GM12891 (cell line): ENCODE measurements at regions not wholly inside any gene's neighbourhood (a gene's known extent, or its start where the extent isn't known, plus 50 kb on each side); places are given as distances from the start of the nearest gene placed in this dataset.

Experiments
- DNase-seq: peaks from one replicate; pipeline ENCODE4 v3.0.0; 2011; ENCODE audit warnings: low spot score; ENCODE audit not compliant: insufficient read length
- FAIRE-seq: peaks from 2 replicates; lab custom pipeline; 2011; peaks lifted over from hg19 to GRCh38; lab: Jason Lieb, UNC
- PAX5 ChIP-seq: IDR thresholded peaks from 2 replicates; pipeline ENCODE4 v1.6.1; 2011; ENCODE audit warnings: low read length, moderate library complexity, mild to moderate bottlenecking; ENCODE audit not compliant: insufficient read depth, severe bottlenecking
- POLR2A ChIP-seq: IDR thresholded peaks from 2 replicates; pipeline ENCODE4 v1.6.1; 2011; ENCODE audit warnings: low read depth, low read length, control low read depth
- POLR2AphosphoS5 ChIP-seq: IDR thresholded peaks from 2 replicates; pipeline ENCODE4 v1.6.1; 2011; ENCODE audit warnings: low read depth, low read length, control low read depth
- POU2F2 ChIP-seq: IDR thresholded peaks from 2 replicates; pipeline ENCODE4 v1.6.1; 2011; ENCODE audit warnings: low read depth, mild to moderate bottlenecking, control low read depth, low read length, moderate library complexity
- SPI1 ChIP-seq: IDR thresholded peaks from 2 replicates; pipeline ENCODE4 v1.6.1; 2011; ENCODE audit warnings: low read depth, low read length, control low read depth
- TAF1 ChIP-seq: IDR thresholded peaks from 2 replicates; pipeline ENCODE4 v1.6.1; 2011; ENCODE audit warnings: low read depth, low read length, control low read depth

DNA sequence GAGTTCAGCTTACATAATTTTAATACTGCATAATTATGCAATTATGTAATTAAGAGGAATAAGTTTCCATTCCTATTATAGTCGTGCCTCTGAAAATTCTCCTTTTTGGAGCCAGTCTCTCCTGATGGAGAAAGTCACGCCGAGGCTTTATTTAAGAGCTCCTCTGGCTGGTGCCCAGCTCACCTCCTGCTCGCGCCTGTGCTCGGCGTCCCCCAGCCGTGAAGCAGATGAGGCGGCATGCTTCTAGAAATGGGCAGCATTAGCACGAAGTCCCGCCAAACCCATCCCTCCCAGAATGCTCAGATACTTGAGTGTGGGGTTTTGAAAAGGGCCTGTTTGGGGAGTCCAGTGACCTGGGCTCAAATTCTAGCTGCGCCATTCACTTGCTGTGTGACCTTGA is 153.0 kb downstream of the PHETA1 start:
- TF ChIP-seq POLR2A (no peak), TAF1 (no peak), POU2F2 (no peak), PAX5 (no peak), SPI1 (no peak), POLR2AphosphoS5 (no peak)
- DNase-seq: no peak
- no peak for FAIRE-seq

DNA sequence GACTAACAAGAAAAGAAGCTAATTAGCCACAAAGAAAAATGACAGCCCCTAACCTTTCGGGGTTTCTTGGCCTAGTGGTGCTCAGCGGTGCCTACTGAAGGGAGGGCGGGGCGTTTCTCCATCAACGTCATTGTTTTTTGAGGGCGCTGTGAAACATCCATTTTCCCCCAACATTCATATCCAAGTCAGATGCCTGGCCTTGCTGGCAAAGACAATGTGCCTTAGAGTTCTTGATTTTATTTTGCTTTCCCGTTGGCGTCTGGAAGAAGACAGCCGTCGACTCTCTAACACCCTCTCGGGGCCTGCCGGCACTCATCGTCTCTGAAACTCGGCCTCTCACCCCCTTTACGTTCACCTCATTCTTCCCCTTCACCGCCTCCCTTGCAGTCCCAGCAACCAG is 154.5 kb downstream of the PHETA1 start:
- DNase-seq (no peak), FAIRE-seq (no peak)
- TF ChIP-seq POLR2A (no peak), TAF1 (no peak), PAX5 (no peak), POU2F2 (no peak), SPI1 (no peak)

DNA sequence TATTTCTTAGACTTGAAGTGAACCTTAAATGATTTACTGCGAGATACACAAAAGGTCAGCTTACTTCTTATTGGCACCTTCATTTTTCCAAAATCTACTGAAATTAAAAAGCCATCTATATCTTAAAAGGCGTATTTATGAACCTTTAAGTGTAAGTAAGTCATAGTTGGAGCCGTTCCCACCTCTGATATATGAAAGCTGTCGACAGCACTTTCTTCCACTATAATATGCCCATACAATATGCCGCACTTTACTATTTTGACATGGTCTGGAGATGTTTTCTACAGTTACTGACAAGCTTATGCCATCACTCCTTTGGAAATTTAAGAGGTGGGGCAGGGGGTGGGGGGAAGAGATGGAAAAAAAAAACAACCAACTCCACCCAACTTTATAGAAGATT is 155.3 kb downstream of the PHETA1 start:
- no peak for DNase-seq
- no peak for FAIRE-seq
- TF ChIP-seq PAX5: no peak
- TF ChIP-seq TAF1: no peak
- TF ChIP-seq SPI1: no peak
- no peak for TF ChIP-seq POU2F2
- no peak for TF ChIP-seq POLR2A
- TF ChIP-seq POLR2AphosphoS5: no peak

DNA sequence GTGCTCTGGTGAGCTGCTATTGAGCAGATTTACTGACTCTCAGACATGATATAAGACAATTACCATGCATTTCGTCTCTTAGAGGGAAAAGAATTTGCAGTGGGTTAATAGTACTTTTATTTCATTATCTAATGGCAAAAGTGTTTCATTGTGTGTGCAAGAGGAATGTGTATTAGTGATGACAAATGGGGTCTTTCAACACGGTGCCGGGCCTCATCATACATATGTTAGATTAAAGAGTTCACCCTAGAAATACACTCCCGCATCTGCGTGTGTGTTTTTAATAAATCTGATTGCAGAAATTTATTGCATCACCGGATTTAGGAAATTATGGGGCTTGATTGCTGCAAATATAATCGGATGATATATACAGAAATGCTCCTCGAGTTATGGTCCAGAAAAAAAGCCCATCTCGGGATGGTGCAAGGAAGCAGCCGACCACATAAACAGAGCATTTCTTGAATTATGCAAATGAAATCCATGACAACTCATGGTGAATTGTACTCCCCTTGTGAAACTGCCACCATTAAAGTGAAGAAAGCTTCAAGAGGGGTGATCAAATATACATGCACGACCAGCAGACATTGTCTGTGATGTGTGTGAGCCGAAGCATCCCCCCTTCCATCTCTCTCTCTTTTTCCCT is 156.0 kb downstream of the PHETA1 start:
- TF ChIP-seq PAX5 (no peak), POLR2AphosphoS5 (no peak), SPI1 (no peak), TAF1 (no peak), POLR2A (no peak), POU2F2 (no peak)
- DNase-seq: no peak
- no peak for FAIRE-seq

DNA sequence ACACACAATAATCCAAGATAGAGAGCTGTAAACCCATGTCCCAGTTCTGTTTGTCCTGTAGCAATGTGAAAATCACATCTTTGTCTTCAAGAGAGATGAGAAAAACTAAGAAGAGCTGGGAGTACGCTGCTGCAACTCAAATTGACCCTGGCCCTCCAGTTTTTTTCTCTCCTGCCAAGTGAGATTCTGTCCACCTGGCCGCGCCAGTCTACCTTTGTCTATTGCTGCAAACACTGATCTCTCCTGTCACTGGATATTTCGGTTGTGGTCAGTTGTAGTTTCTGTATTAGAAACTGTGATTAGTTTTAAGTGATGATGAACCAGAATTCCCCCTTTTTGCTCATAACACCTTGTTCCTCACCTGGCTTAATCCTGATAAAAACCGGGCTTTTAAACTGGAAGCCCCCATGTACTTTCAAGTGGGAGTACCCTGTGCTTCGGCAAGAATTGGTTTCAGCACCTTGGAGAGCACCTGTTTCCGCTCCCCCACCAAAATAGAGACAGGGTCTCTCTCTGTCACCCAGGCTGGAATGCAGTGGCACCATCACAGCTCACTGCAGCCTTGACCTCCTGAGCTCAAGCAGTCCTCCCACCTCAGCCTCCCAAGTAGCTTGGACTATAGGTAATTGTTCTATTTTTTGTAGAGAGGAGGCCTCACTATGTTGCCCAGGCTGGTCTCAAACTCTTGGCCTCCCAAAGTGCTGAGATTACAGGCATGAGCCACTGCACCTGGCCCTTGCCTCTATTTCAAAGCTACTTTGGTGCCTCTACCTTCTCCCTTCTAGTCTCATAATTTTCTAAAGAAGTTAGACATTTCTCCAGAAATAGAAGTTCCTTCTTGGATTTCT is 156.8 kb downstream of the PHETA1 start:
- TF ChIP-seq PAX5: no peak
- TF ChIP-seq TAF1: no peak
- no peak for TF ChIP-seq POU2F2
- no peak for TF ChIP-seq POLR2A
- DNase-seq (no peak), FAIRE-seq (no peak)

DNA sequence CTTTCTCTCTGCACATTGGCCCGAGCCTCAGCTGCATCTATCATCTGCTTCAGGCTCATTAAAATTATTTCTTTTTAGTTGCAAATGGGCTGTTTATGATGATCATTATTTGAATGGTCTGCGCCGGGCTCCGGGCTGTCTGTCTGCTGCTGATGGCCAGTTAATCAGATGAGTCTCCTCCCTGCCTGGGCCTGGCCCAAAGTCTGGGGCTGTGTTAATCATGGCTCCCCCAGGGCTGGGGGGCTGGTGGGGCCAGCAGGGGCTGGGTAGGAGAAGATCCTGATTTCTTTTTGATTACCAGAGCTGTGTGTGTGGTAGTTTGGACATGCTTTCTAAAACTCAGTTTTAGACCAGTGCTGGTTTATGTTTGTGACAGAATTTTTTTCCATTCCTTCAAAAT is 159.1 kb downstream of the PHETA1 start:
- DNase-seq (no peak), FAIRE-seq (no peak)

DNA sequence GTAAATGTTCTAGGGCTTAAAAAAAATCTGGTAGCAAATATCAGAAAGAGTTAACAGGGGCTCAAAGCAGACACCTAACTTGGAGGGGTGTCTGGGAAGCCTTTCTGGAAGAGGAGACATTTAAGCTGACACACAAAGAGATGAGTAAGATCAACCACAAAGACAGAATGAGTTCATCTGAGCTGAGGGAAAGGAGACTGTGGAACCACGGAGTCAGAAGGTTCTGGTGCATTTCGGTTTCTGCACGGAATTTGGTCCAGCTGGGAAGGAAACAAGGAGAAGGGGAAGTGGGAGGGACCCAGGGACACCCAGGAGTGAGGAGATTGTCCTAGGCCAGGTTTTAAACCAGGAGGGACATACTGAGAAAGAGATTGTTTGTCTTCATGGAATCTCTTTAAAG is 161.1 kb downstream of the PHETA1 start:
- DNase-seq (no peak), FAIRE-seq (no peak)
- TF ChIP-seq PAX5 (no peak), POU2F2 (no peak), POLR2A (no peak)

More for the DNA sequence above, 159.1 kb downstream of the PHETA1 start:
- no peak for TF ChIP-seq TAF1
- TF ChIP-seq POU2F2: no peak
- no peak for TF ChIP-seq PAX5
- TF ChIP-seq POLR2A: no peak
- no peak for TF ChIP-seq SPI1
- no peak for TF ChIP-seq POLR2AphosphoS5

DNA sequence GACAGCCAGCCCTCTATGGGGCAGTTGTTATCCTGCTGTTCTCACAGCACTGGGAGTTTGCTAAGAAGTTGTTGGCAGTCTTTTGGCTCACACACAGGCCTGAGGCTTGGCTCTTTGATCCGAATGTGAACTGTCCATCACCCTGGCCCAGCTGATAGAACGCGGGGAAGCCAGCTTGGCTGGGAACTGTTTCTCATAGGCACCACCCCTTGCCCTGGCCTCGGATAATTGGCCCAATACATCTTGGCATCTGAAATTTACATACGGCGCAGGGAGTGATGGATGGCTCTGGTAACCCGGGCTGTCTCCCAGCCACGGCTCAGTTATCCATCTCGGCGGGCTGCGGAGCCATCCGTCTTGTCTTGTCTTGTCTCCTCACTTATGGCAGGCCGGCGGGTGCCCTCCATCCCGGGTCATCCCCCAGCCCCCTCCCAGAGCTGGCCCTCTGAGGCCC is 164.1 kb downstream of the PHETA1 start:
- FAIRE-seq (no peak), DNase-seq (no peak)
- TF ChIP-seq PAX5: no peak
- no peak for TF ChIP-seq POU2F2
- TF ChIP-seq SPI1: no peak
- no peak for TF ChIP-seq POLR2AphosphoS5
- TF ChIP-seq TAF1: no peak
- no peak for TF ChIP-seq POLR2A

DNA sequence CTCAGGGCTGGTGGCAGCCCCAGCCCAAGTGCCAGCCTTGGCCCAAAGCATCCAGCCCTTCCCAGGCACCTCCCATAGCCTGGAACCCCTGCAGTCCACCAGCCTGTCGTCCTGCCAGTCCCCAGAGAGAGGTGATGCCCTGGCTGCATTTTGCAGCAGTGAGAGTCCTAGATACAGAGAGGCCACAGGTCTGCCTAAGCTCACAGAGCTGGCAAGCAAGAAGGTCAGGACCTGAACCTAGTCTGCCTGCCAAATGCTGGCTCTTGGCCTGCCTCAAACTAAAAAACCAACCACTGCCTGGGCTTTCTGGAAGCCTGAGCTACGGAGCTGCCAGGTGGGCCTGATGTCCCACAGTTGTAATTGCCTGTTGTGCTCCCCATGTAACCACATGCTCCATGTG is 164.9 kb downstream of the PHETA1 start:
- FAIRE-seq (no peak), DNase-seq (no peak)
- TF ChIP-seq TAF1 (no peak), PAX5 (no peak), POLR2A (no peak), POLR2AphosphoS5 (no peak)

DNA sequence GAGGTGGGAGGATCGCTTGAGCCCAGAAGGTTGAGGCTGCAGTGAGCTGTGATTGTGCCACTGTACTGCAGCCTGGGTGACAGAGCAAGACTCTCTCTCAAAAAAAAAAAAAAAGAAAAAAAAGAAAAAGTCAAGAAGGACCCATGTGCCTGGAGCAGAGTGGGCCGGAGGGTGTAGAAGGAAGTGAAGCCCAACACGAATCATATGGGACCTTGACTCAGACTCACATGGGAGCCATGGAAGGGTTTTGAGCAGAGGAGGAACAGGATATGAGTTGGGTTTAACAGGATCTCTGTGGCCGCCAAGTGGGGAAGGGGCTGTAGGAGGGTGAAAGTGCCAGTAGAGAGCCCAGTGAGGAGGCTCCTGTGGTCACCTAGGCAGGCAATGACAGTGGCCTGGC is 165.4 kb downstream of the PHETA1 start:
- FAIRE-seq: no peak
- TF ChIP-seq POLR2AphosphoS5 (no peak), TAF1 (no peak), POU2F2 (no peak), SPI1 (no peak), POLR2A (no peak), PAX5 (no peak)
- no peak for DNase-seq

DNA sequence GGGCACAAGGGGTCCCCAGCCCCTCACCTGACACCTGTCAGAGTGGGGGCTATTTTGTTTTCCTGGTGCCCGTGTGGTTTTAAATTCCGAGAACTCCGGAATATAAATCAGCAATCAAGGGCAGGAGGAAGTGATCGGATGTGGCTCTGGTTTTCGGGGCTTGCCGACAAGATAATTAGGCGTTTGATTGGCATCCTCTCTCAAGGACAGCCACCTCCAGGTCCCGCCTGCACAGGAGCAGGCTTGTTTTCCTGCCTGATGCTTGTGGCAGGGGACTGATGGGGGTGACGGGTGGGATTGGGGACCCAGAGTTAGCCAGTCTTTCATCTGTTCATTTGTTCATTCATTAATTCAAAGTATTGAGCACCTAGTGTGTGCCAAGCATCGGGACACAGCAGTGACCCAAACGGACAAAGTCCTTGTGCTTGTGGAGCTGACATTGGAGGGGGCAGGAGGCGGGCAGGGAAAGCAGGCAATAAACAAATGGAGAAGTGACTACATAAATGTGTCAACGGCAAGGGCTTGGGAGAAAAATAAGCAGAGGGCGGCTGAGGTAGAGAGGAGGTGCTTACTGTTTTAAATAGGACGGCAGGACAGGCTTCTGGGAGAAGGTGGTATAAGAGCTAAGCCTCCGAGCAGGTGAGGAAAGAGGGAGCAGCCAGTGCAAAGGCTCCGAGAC is 166.5 kb downstream of the PHETA1 start:
- DNase-seq: no peak
- TF ChIP-seq POU2F2 (no peak), PAX5 (no peak), POLR2AphosphoS5 (no peak), POLR2A (no peak), TAF1 (no peak), SPI1 (no peak)
- FAIRE-seq: no peak
